NCI-H345 treated with DMSO at 0.1 percent for 48 hours (cell line): ENCODE measurements at regions not wholly inside any gene's neighbourhood (a gene's known extent, or its start where the extent isn't known, plus 50 kb on each side); places are given as distances from the start of the nearest gene placed in this dataset.

Source experiments
- DNase-seq: peaks from one replicate; lab custom pipeline; 2025; ENCODE audit not compliant: unreplicated experiment; lab: John Stamatoyannopoulos, UW

DNA sequence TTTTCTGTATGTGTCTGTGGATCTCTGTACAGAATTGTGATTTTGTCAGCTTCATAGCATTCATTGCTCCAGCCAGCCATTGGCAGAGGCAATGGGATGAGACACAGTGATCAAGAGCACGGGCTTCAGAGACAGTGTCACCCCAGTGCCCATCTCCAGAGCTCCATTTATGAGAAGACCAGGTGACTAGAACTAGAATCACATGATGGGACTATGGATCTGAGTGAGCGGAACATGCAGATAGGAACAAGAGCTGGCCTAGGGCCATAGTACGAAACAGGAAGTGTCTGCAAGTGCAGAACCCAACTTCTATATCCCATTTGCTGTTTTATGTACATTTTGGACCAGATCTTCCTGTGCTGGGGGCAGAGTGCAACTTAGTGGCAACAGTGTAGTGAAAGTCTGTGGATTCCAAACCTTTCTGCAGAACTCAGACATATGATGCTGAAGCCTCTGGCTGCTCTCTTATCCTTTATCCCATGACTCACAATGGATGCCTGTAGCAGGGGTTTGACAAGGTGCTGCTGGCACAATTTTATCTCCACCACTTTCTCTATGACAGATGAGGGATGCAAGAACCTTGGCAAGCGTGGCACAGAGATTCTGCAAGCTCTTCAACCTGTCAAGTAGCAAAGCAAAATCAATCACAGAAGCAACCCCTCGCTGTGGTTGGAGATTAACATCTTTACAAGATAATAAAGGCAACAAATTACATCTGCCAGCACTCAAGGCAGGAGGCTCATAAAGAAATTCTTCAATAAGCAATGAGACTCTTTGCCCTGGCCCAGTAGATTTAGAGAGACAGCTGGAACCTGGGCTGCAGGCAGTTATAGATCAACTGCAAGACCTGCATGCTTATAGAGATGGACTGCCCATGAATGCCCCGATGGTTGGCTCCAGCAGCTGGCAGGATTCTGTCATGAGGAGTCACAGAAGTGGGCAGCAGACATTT is 681.3 kb downstream of the TNS3 start:
- DNase-seq, result no peak

- no peak for DNase-seq
Observed at GRCh38 chr7:46897381-46897780, 684.5 kb downstream of the TNS3 start.

DNA sequence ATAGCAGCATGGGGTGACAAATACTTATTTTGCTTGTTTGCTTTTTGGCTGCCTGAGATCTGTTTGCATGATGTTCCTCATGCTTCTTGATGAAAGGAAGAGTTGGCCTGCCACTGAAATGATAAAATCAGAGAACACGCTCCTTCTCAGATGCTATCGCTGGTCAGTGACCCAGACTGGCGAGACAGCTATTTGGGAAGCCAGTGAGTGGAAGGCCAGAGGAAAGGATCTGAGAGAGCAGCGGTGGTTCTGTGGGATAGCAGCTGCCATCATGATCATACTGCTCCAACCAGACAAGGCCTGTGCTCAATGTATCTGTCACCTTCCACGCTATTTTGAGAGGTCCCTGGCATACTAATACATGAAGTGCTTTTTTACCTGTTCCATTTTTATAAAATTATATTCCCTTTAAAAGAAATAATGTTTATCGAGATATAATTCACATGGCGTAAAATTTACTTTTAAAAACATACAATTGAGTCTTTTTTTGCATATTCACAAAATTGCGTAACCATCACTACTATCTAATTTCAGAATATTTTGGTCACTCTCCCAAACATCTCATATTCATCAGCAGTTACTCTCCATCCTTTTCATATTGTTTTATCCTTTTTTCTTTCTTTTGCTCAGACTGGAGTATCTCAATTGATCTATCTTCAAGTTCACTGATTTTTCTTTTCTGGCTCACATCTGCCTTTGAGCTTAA is 695.1 kb downstream of the TNS3 start:
- DNase-seq, result no peak

- DNase-seq, result no peak
Observed at GRCh38 chr7:46885167-46885566, 696.7 kb downstream of the TNS3 start.

GRCh38 chr7:46881507-46882127 is 700.3 kb downstream of the TNS3 start:
- DNase-seq, result no peak

- DNase-seq, result no peak
Observed at GRCh38 chr7:46880508-46881196, 701.3 kb downstream of the TNS3 start.

DNA sequence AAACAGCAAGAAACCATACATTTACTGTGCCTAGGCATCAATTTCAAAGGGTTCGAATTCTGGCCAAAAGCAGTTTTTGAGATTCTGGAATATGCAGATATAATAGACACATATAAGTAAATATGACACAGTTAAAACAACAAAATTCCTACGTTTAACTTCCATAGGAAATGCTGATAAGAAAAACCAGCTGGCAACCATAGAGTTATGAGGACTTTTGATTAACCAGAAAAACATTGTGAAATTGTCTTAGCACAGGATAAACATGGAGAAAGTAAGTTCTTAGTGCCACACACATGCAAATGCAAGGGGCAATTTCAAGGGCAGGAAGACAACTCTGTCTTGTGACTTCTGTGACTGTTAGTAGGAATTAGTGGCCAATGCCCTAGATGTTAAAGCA is 702.1 kb downstream of the TNS3 start:
- no peak for DNase-seq

GRCh38 chr7:46871516-46871915 is 710.4 kb downstream of the TNS3 start:
- DNase-seq, result no peak

- no peak for DNase-seq
Observed at GRCh38 chr7:46864716-46865115, 717.2 kb downstream of the TNS3 start.

- no peak for DNase-seq
Observed at GRCh38 chr7:46859963-46860475, 721.9 kb downstream of the TNS3 start.

DNA sequence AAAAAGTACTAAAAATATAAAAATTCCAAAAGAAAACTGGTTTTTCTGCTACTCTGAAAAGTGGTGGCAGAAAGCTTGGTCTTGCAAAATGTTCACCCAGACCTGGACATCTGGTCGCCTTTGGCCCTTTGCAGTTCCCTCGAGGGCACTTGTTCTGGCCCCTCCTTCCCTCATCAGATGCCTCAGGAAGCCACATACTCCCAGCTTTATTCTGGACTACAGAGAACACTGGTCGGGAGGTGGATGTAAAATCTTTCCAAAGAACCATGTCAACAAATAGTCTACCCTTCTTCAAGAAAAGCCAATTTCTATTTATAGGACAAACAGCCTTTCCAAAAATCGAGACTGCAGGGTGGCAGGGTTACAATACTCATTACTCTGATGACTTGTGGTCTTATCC is 726.1 kb downstream of the TNS3 start:
- DNase-seq, result no peak

- no peak for DNase-seq
Observed at GRCh38 chr7:46854958-46855473, 726.9 kb downstream of the TNS3 start.

DNA sequence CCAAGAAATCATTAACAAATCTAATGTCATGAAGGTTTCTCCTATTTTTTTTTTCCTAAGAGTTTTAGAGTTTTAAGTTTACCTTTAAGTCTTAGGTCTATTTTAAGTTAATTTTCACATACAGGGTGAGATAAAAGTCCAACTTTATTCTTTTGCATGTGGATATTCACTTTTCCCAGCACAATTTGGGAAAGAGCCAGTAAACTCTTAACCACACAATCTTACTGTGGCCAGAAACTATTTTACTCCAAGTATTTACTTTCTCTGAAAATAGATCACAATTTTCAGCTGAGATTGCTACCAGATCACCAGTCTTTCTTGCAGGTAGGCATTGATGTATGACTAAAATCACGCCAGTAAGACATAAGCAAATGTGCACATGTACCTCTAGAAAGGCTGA is 728.5 kb downstream of the TNS3 start:
- DNase-seq, result no peak

DNA sequence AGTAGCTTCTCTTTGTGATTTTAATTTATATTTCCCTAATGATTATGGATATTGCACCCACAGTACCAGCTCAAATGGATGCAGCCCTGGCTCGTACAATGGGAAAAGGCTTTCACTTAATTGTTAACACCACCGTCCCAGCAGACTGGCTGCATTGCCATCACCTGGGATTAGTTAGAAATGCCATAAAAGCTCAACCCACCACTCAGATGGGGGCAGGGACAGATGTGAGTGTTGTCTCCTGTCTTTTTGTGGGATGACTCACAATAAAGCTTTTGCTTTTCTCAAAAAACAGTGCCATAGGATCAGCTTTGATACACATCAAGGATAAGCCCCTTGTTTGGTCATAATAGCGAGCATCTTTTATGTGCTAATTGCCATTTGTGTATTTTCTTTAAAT is 729.1 kb downstream of the TNS3 start:
- no peak for DNase-seq

- DNase-seq, result no peak
Observed at GRCh38 chr7:46850563-46851330, 731.2 kb downstream of the TNS3 start.

GRCh38 chr7:46848944-46849343 is 733.0 kb downstream of the TNS3 start:
- DNase-seq, result no peak

GRCh38 chr7:46848311-46848710 is 733.6 kb downstream of the TNS3 start:
- DNase-seq, result no peak

DNA sequence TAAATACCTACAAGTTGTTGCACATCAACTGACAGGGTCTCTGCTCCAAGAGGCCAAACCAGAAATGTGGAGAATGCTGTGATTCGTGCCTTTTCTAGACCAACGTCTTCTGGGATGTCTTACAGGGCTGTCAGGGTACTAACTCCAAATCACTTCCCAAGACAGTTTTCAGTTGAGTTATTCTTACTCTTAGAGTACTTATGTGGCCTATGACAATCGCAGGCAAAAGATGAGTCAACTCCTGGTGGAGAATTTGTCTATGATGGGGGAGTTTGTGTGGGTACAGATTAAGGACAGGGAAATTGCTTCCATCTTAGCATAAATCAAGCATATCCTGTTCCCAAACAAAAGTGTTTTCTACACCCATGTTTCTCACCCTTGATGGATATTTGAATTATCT is 734.8 kb downstream of the TNS3 start:
- DNase-seq, result no peak

GRCh38 chr7:46844486-46844885 is 737.4 kb downstream of the TNS3 start:
- DNase-seq, result no peak

DNA sequence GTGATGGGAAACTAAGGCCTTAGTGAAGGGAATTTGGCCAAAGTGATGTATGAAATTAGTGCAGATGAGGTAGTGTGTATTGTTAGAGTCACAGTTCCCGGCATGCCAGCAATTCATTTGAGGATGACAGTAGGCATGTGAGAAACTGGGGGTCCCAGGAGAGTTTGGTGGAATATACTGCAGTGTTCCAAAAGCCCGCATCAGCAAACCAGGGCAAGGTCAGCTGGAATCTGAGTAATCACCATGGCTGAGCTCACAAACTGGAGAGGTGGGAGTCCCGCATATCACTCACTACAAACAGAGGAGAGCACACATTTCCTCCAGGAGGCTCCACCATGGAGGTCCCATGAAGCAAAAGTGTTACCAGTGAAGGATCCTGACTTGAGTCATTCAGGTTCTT is 740.7 kb downstream of the TNS3 start:
- DNase-seq, result no peak
